ENCODE measurements at regions not wholly inside any gene's neighbourhood (a gene's known extent, or its start where the extent isn't known, plus 50 kb on each side); places are given as distances from the start of the nearest gene placed in this dataset.

GRCh38 chr10:117656385-117657367 lies 114.1 kb downstream of the EMX2 start:
- DNase-seq (ENCODE audit: low spot score in 2 of 2), result no peak
- H3K4me1 ChIP-seq, result no peaks in the 10 kb centered on the region
- no peaks in the 10 kb centered on the region for H3K27me3 ChIP-seq
- WGBS, 2 donors, result 78 to 79% methylated on average over 7 of the region's 7 CpGs
- H3K36me3 ChIP-seq, result no peaks in the 10 kb centered on the region
- H3K4me3 ChIP-seq, result no peak overlapping the region
- peaks cover 0 to 19% (median 0%) of the 10 kb centered on the region in 4 donors for H3K9me3 ChIP-seq
- H3K27ac ChIP-seq, result no peak overlapping the region
- no peak for TF ChIP-seq EP300 (IDR thresholded peaks at IDR 0.05)
- TF ChIP-seq CTCF (IDR thresholded peaks at IDR 0.05), result no peak
- TF ChIP-seq POLR2A (IDR thresholded peaks at IDR 0.05), result no peak

GRCh38 chr10:117661316-117661715 lies 118.8 kb downstream of the EMX2 start:
- H3K9me3 ChIP-seq, result no peaks in the 10 kb centered on the region
- DNase-seq (ENCODE audit: low spot score in 2 of 2), result no peak
- no peaks in the 10 kb centered on the region for H3K27me3 ChIP-seq
- H3K27ac ChIP-seq, result no peak overlapping the region
- H3K4me3 ChIP-seq, result no peak overlapping the region
- TF ChIP-seq CTCF (IDR thresholded peaks at IDR 0.05), result no peak
- TF ChIP-seq POLR2A (IDR thresholded peaks at IDR 0.05), result no peak
- TF ChIP-seq EP300 (IDR thresholded peaks at IDR 0.05), result no peak
- WGBS, 2 donors, result 94 to 100% methylated on average over 2 of the region's 2 CpGs
- H3K4me1 ChIP-seq, result no peaks in the 10 kb centered on the region
- no peaks in the 10 kb centered on the region for H3K36me3 ChIP-seq

- WGBS, 2 donors, result 52 to 56% methylated on average over 2 of the region's 2 CpGs
- DNase-seq (ENCODE audit: low spot score in 2 of 2), result no peak
- Histone ChIP-seq H3K27me3 (no peaks in the 10 kb centered on the region), H3K4me3 (no peak overlapping the region), H3K36me3 (no peaks in the 10 kb centered on the region), H3K9me3 (no peaks in the 10 kb centered on the region), H3K4me1 (no peaks in the 10 kb centered on the region), H3K27ac (no peak overlapping the region)
- no peak for TF ChIP-seq CTCF (IDR thresholded peaks at IDR 0.05)
- no peak for TF ChIP-seq EP300 (IDR thresholded peaks at IDR 0.05)
- TF ChIP-seq POLR2A (IDR thresholded peaks at IDR 0.05), result no peak
Measured at GRCh38 chr10:117662126-117662525, 119.6 kb downstream of the EMX2 start.

- H3K4me1 ChIP-seq, result no peaks in the 10 kb centered on the region
- no peak overlapping the region for H3K27ac ChIP-seq
- H3K4me3 ChIP-seq, result no peak overlapping the region
- H3K9me3 ChIP-seq, result no peaks in the 10 kb centered on the region
- no peaks in the 10 kb centered on the region for H3K27me3 ChIP-seq
- TF ChIP-seq EP300 (IDR thresholded peaks at IDR 0.05) (no peak), POLR2A (IDR thresholded peaks at IDR 0.05) (no peak), CTCF (IDR thresholded peaks at IDR 0.05) (no peak)
- 83 to 92% methylated on average over 7 of the region's 7 CpGs for WGBS, 2 donors
- H3K36me3 ChIP-seq, result no peaks in the 10 kb centered on the region
- no peak for DNase-seq (ENCODE audit: low spot score in 2 of 2)
Measured at GRCh38 chr10:117662751-117663540, 120.4 kb downstream of the EMX2 start.

- Histone ChIP-seq H3K27ac (no peak overlapping the region), H3K4me3 (no peak overlapping the region), H3K9me3 (no peaks in the 10 kb centered on the region), H3K4me1 (no peaks in the 10 kb centered on the region), H3K27me3 (no peaks in the 10 kb centered on the region), H3K36me3 (no peaks in the 10 kb centered on the region)
- 12 to 18% methylated on average over 2 of the region's 2 CpGs for WGBS, 2 donors
- no peak for DNase-seq (ENCODE audit: low spot score in 2 of 2)
- TF ChIP-seq POLR2A (IDR thresholded peaks at IDR 0.05) (no peak), EP300 (IDR thresholded peaks at IDR 0.05) (no peak), CTCF (IDR thresholded peaks at IDR 0.05) (no peak)
Measured at GRCh38 chr10:117663750-117664149, 121.2 kb downstream of the EMX2 start.
